Esophagus squamous epithelium (tissue), 4 donors: ENCODE measurements at regions not wholly inside any gene's neighbourhood (a gene's known extent, or its start where the extent isn't known, plus 50 kb on each side); places are given as distances from the start of the nearest gene placed in this dataset.

Source experiments
- CTCF ChIP-seq, 6 experiments: fragments of 450-650 bp in 4 of 6; fragments of 200-600 bp in 2 of 6; sonication (generic) in 2 of 6; IDR thresholded peaks; one replicate each; pipeline ENCODE4 v1.5.1; 2016 to 2019; ENCODE audit warnings: antibody characterized with exemption in 6 of 6, mild to moderate bottlenecking in 4 of 6, moderate library complexity in 4 of 6
- POLR2A ChIP-seq, 4 donors: fragments of 450-650 bp; IDR thresholded peaks; one replicate each; pipeline ENCODE4 v1.6.1; 2017; ENCODE audit warnings: antibody characterized with exemption in 4 of 4, mild to moderate bottlenecking in 4 of 4, moderate library complexity in 3 of 4

DNA sequence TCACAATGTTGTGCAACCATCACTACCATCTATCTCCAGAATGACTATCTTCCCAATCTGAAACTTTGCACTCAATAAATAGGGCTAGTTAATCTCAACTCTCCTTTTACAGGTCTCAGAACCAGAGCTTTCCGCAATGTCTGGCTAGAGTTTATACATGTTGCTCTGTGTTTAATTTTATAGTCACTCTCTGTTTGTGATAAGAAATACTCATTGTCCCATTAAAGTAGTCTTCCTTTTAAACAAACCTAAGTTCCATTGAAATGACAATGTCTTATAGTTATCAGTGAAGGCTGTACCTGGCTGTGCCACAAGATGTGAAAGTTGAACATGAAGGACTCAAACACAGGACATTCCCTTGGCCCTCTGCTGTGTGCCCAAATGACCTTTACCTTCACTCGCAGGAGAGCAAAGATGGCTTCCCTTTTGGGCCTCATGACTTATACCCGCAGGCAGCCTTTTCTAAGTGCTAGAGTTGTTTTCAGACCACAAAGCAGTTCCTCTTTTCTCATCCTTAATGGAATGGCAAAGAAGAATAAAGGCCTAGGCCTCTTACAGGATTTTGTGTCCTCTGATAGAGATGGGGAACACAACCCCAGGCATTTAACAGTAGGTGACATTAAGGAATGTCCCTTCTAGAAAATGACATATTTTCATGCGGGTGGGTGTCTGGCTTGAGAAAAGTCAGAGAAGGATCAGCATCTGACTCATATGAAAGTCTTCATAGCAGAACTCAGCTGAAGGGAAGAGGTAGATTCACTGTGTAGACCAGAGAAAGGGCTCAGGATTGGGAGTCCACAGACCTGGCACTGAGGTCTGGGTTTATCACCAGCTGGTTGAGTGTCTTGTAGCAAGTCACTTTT lies 69.6 kb upstream of the ATP10B start:
- TF ChIP-seq CTCF (IDR thresholded peaks at IDR 0.05) (no peak), POLR2A (IDR thresholded peaks at IDR 0.05) (no peak)
